Smooth muscle cell (in vitro differentiated cells): ENCODE measurements at regions not wholly inside any gene's neighbourhood (a gene's known extent, or its start where the extent isn't known, plus 50 kb on each side); places are given as distances from the start of the nearest gene placed in this dataset.

Experiments
- DNase-seq: peaks from one replicate; lab custom pipeline; 2025; ENCODE audit not compliant: unreplicated experiment; lab: John Stamatoyannopoulos, UW
- H2AFZ ChIP-seq: fragments of 200-600 bp; sonication (generic); 2 replicates; pipeline ENCODE4 v1.6.0; 2016; ENCODE audit warnings: antibody characterized with exemption, low read depth, mild to moderate bottlenecking
- H3F3A ChIP-seq: fragments of 200-600 bp; sonication (generic); 2 replicates; pipeline ENCODE4 v1.6.0; 2017; ENCODE audit warnings: antibody characterized with exemption, low read depth
- H3K27ac ChIP-seq: fragments of 200-600 bp; sonication (generic); 2 replicates; pipeline ENCODE4 v1.5.1; 2016; ENCODE audit warnings: low read depth, mild to moderate bottlenecking
- H3K27me3 ChIP-seq: fragments of 200-600 bp; sonication (generic); 2 replicates; pipeline ENCODE4 v1.6.1; 2016; ENCODE audit warnings: low read depth, mild to moderate bottlenecking
- H3K36me3 ChIP-seq: fragments of 200-600 bp; sonication (generic); 2 replicates; pipeline ENCODE4 v1.5.1; 2016; ENCODE audit warnings: low read depth
- H3K4me1 ChIP-seq: fragments of 200-600 bp; sonication (generic); 2 replicates; pipeline ENCODE4 v1.5.1; 2016; ENCODE audit warnings: low read depth
- H3K4me2 ChIP-seq: fragments of 200-600 bp; sonication (generic); 2 replicates; pipeline ENCODE4 v1.6.0; 2016; ENCODE audit warnings: mild to moderate bottlenecking
- H3K4me3 ChIP-seq: fragments of 200-600 bp; sonication (generic); 2 replicates; pipeline ENCODE4 v1.5.1; 2016; ENCODE audit warnings: mild to moderate bottlenecking
- H3K79me2 ChIP-seq: fragments of 200-600 bp; sonication (generic); 2 replicates; pipeline ENCODE4 v1.6.0; 2016; ENCODE audit warnings: low read depth, mild to moderate bottlenecking
- H3K9ac ChIP-seq: fragments of 200-600 bp; sonication (generic); 2 replicates; pipeline ENCODE4 v1.6.0; 2016; ENCODE audit warnings: low read depth
- H3K9me3 ChIP-seq: fragments of 200-600 bp; sonication (generic); replicated peaks from 2 replicates; pipeline ENCODE4 v1.5.1; 2016; ENCODE audit warnings: low read depth
- H4K20me1 ChIP-seq: fragments of 200-600 bp; sonication (generic); 2 replicates; pipeline ENCODE4 v1.6.0; 2016; ENCODE audit warnings: low read depth
- CTCF ChIP-seq: fragments of 200-600 bp; sonication (generic); IDR thresholded peaks from 2 replicates; pipeline ENCODE4 v1.5.1; 2017; ENCODE audit warnings: borderline replicate concordance, mild to moderate bottlenecking, antibody characterized with exemption; ENCODE audit not compliant: insufficient read depth, poor library complexity, severe bottlenecking
- WGBS: methylation state at CpG from one replicate; pipeline ENCODE4 v1.1.7; 2016; ENCODE audit warnings: low lambda C conversion rate; 5-methylcytosine and 5-hydroxymethylcytosine counted together

- WGBS: 96% methylated on average over 2 of the region's 2 CpGs
- H3K36me3 ChIP-seq: no peaks in the 10 kb centered on the region
- H3F3A ChIP-seq: no peaks in the 10 kb centered on the region
- DNase-seq: no peak
- H3K27ac ChIP-seq: no peak overlapping the region
- H2AFZ ChIP-seq: no peak overlapping the region
- H3K9ac ChIP-seq: no peak overlapping the region
- H3K4me2 ChIP-seq: no peak overlapping the region
- no peaks in the 10 kb centered on the region for H3K79me2 ChIP-seq
- H3K27me3 ChIP-seq: no peaks in the 10 kb centered on the region
- H4K20me1 ChIP-seq: no peaks in the 10 kb centered on the region
- peaks cover 2% of the 10 kb centered on the region for H3K4me1 ChIP-seq
- no peak for TF ChIP-seq CTCF
- H3K4me3 ChIP-seq: no peak overlapping the region
- H3K9me3 ChIP-seq: no peaks in the 10 kb centered on the region
Measured at GRCh38 chr16:51365715-51366114, 214.6 kb upstream of the SALL1 start.

- Histone ChIP-seq H4K20me1 (no peaks in the 10 kb centered on the region), H3K36me3 (no peaks in the 10 kb centered on the region), H3K4me2 (no peak overlapping the region), H3K27ac (no peak overlapping the region), H2AFZ (no peak overlapping the region), H3K4me3 (no peak overlapping the region), H3K27me3 (no peaks in the 10 kb centered on the region), H3F3A (no peaks in the 10 kb centered on the region), H3K9ac (no peak overlapping the region), H3K4me1 (peaks cover 29% of the 10 kb centered on the region), H3K9me3 (no peaks in the 10 kb centered on the region), H3K79me2 (no peaks in the 10 kb centered on the region)
- TF ChIP-seq CTCF: no peak
- DNase-seq: no peak
- 73% methylated on average over 17 of the region's 17 CpGs for whole genome bisulfite sequencing
Measured at GRCh38 chr16:51359141-51359955, 208.3 kb upstream of the SALL1 start.

GRCh38 chr16:51357839-51358238, 206.8 kb upstream of the SALL1 start:
- no peak overlapping the region for H3K27ac ChIP-seq
- H3K79me2 ChIP-seq: no peaks in the 10 kb centered on the region
- H3K4me2 ChIP-seq: no peak overlapping the region
- no peaks in the 10 kb centered on the region for H3F3A ChIP-seq
- no peaks in the 10 kb centered on the region for H3K9me3 ChIP-seq
- H3K9ac ChIP-seq: no peak overlapping the region
- H3K36me3 ChIP-seq: no peaks in the 10 kb centered on the region
- no peak for TF ChIP-seq CTCF
- H4K20me1 ChIP-seq: no peaks in the 10 kb centered on the region
- H3K4me3 ChIP-seq: no peak overlapping the region
- H3K27me3 ChIP-seq: no peaks in the 10 kb centered on the region
- H2AFZ ChIP-seq: no peak overlapping the region
- H3K4me1 ChIP-seq: peaks cover 29% of the 10 kb centered on the region
- no peak for DNase-seq

- no peaks in the 10 kb centered on the region for H3K27me3 ChIP-seq
- DNase-seq: no peak
- 90% methylated on average over 6 of the region's 6 CpGs for WGBS
Measured at GRCh38 chr16:51355875-51356274, 204.8 kb upstream of the SALL1 start.

More at GRCh38 chr16:51355875-51356274, 204.8 kb upstream of the SALL1 start:
- H3K9ac ChIP-seq: no peak overlapping the region
- H2AFZ ChIP-seq: no peak overlapping the region
- H3K4me2 ChIP-seq: no peak overlapping the region
- H3K4me1 ChIP-seq: peaks cover 28% of the 10 kb centered on the region
- H3K27ac ChIP-seq: no peak overlapping the region
- no peaks in the 10 kb centered on the region for H3K36me3 ChIP-seq
- H3K4me3 ChIP-seq: no peak overlapping the region
- H3K79me2 ChIP-seq: no peaks in the 10 kb centered on the region
- no peaks in the 10 kb centered on the region for H4K20me1 ChIP-seq
- H3F3A ChIP-seq: no peaks in the 10 kb centered on the region
- no peak for TF ChIP-seq CTCF
- H3K9me3 ChIP-seq: no peaks in the 10 kb centered on the region
